ENCODE measurements at regions not wholly inside any gene's neighbourhood (a gene's known extent, or its start where the extent isn't known, plus 50 kb on each side); places are given as distances from the start of the nearest gene placed in this dataset.
"Not testable (repeated sequence)": the region's sequence is repeated elsewhere in the genome, so short reads cannot be mapped to it uniquely, and the experiment has no call there.

DNA sequence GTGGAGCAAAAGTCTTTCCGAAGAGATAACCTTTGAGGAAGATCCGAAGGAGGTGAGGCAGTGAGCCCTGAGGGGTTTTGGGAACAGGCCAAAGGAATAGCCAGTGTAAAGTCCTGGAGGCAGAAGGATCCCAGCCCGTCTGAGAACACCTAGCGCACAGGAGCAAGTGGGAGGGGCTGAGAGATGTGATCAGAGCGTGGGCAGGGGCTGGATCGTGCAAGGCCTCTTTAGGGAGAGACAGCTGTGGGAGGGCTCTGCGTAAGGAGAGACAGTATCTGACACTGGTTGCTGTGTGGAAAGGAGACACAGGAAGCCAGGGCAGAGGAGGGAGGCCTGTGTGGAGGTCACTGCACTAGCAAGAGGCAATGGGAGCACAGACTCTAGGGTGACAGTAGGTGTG is 68.2 kb downstream of the BARX1 start:
- ChIA-PET POLR2A (no interaction called here), CTCF (no interaction called here)
- no peak for DNase-seq (ENCODE audit: extremely low spot score)
- TF ChIP-seq HDGF (IDR thresholded peaks at IDR 0.05; ENCODE audit: borderline replicate concordance) (no peak), ARNT (IDR thresholded peaks at IDR 0.05) (no peak), ELF4 (IDR thresholded peaks at IDR 0.05) (no peak), TARDBP (IDR thresholded peaks at IDR 0.05) (no peak), SUZ12 (IDR thresholded peaks at IDR 0.05) (no peak), BHLHE40 (IDR thresholded peaks at IDR 0.05; ENCODE audit: borderline replicate concordance) (no peak), CTBP1 (IDR thresholded peaks at IDR 0.05; ENCODE audit: borderline replicate concordance) (no peak), NFRKB (IDR thresholded peaks at IDR 0.05) (no peak), L3MBTL2 (conservative IDR thresholded peaks at IDR 0.05) (no peak), FOXK2 (IDR thresholded peaks at IDR 0.05) (no peak), SP1 (IDR thresholded peaks at IDR 0.05) (no peak), FOXA1 (IDR thresholded peaks at IDR 0.05) (no peak), LEF1 (IDR thresholded peaks at IDR 0.05; ENCODE audit: borderline replicate concordance) (no peak)
- TF ChIP-seq, protein P1, sequence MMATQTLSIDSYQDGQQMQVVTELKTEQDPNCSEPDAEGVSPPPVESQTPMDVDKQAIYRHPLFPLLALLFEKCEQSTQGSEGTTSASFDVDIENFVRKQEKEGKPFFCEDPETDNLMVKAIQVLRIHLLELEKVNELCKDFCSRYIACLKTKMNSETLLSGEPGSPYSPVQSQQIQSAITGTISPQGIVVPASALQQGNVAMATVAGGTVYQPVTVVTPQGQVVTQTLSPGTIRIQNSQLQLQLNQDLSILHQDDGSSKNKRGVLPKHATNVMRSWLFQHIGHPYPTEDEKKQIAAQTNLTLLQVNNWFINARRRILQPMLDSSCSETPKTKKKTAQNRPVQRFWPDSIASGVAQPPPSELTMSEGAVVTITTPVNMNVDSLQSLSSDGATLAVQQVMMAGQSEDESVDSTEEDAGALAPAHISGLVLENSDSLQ (IDR thresholded peaks at IDR 0.05) = no peak

DNA sequence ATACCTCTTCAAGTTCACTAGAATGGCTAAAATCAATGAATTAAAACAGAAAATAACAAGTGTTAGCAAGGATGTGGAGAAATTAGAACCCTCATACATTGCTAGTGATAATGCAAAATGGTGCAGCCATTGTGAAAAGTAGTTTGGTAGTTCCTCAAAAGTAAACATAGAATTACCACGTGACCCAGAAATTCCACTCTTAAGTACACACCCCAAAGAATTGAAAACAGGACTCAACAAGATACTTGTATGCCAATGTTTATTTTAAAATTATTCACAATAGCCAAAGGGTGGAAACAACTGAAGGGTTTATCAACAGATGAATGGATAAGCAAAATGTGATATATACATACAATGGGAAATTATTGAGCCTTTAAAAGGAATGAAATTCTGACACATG is 70.3 kb downstream of the BARX1 start:
- DNase-seq (ENCODE audit: extremely low spot score) = no peak
- no peak for TF ChIP-seq SP1 (IDR thresholded peaks at IDR 0.05)
- TF ChIP-seq TARDBP (IDR thresholded peaks at IDR 0.05) = no peak
- TF ChIP-seq ARNT (IDR thresholded peaks at IDR 0.05) = no peak
- no peak for TF ChIP-seq CTBP1 (IDR thresholded peaks at IDR 0.05; ENCODE audit: borderline replicate concordance)
- TF ChIP-seq, protein P1 (IDR thresholded peaks at IDR 0.05) = no peak
- no peak for TF ChIP-seq BHLHE40 (IDR thresholded peaks at IDR 0.05; ENCODE audit: borderline replicate concordance)
- no peak for TF ChIP-seq SUZ12 (IDR thresholded peaks at IDR 0.05)
- TF ChIP-seq FOXK2 (IDR thresholded peaks at IDR 0.05) = no peak
- TF ChIP-seq FOXA1 (IDR thresholded peaks at IDR 0.05) = no peak
- TF ChIP-seq ZNF384 (IDR thresholded peaks at IDR 0.05) = no peak
- TF ChIP-seq ELF4 (IDR thresholded peaks at IDR 0.05) = no peak
- TF ChIP-seq NFRKB (IDR thresholded peaks at IDR 0.05) = no peak
- TF ChIP-seq LEF1 (IDR thresholded peaks at IDR 0.05; ENCODE audit: borderline replicate concordance) = no peak
- TF ChIP-seq FOXM1 (IDR thresholded peaks at IDR 0.05; ENCODE audit: borderline replicate concordance) = no peak
- TF ChIP-seq HDGF (IDR thresholded peaks at IDR 0.05; ENCODE audit: borderline replicate concordance) = no peak
- no peak for TF ChIP-seq L3MBTL2 (conservative IDR thresholded peaks at IDR 0.05)
- ChIA-PET CTCF (no interaction called here), POLR2A (no interaction called here)

DNA sequence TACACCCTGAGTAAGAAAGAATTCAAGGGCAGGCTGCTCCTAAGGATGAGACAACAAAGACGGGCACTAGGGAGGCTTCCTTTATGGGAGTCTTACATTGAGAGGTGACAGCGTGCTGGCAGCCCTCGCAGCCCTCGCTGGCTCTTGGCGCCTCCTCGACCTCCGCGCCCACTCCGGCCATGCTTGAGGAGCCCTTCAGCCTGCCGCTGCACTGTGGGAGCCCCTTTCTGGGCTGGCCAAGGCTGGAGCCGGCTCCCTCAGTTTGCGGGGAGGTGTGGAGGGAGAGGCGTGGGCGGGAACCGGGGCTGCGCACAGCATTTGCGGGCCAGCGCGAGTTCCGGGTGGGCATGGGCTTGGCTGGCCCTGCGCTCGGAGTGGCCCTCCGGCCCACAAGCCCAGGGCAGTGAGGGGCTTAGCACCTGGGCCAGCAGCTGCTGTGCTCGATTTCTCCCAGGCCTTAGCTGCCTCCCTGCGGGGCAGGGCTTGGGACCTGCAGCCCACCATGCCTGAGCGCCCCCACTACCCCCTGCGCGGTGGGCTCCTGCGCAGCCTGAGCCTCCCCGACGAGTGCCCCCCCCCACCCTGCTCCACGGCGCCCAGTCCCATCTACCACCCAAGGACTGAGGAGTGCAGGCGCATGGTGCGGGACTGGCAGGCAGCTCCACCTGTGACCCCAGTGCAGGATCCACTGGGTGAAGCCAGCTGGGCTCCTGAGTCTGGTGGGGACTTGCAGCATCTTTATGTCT is 75.3 kb downstream of the BARX1 start:
- DNase-seq (ENCODE audit: extremely low spot score); CTCF ChIA-PET; POLR2A ChIA-PET: not testable (repeated sequence)

DNA sequence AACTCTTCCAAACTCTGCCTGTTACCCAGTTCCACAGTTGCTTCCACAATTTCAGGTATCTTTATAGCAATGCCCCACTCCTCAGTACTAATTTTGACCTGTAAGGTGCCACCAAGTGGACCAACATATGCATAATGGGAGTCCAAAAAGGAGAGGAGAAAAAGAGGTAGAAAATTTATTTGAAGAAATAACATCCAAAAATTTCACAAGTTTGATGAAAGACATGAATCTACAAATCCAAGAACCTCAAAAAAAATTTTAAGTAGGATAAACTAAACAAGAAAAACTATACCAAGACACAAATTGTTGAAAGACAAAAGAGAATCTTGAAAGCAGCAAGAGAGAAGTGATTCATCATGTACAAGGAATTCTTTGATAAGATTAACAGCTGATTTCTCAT is 79.8 kb downstream of the BARX1 start:
- CTCF ChIA-PET = no interaction called here
- TF ChIP-seq FOXK2 (IDR thresholded peaks at IDR 0.05) = no peak
- TF ChIP-seq, protein P1 (IDR thresholded peaks at IDR 0.05) = no peak
- TF ChIP-seq HDGF (IDR thresholded peaks at IDR 0.05; ENCODE audit: borderline replicate concordance) = no peak
- TF ChIP-seq SUZ12 (IDR thresholded peaks at IDR 0.05) = no peak
- TF ChIP-seq FOXA1 (IDR thresholded peaks at IDR 0.05) = no peak
- TF ChIP-seq SP1 (IDR thresholded peaks at IDR 0.05) = no peak
- POLR2A ChIA-PET = no interaction called here
- no peak for DNase-seq (ENCODE audit: extremely low spot score)

DNA sequence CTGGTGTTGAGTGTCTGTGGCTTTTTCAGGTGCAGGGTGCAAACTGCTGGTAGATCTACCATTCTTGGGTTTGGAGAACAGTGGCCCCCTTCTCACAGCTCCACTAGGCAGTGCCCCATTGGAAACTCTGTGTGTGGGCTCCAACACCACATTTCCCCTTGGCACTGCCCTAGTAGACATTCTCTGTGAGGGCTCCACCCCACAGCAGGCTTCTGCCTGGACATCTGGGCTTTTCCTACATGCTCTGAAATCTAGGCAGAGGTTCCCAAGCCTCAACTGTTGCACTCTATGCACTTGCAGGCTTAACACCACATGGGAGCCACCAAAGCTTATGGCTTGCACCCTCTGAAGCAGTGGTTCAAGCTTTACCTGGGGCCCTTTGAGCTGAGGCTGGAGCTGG is 80.9 kb downstream of the BARX1 start:
- TF ChIP-seq, protein P1 (IDR thresholded peaks at IDR 0.05) = no peak
- TF ChIP-seq FOXK2 (IDR thresholded peaks at IDR 0.05) = no peak
- TF ChIP-seq HDGF (IDR thresholded peaks at IDR 0.05; ENCODE audit: borderline replicate concordance) = no peak
- TF ChIP-seq LEF1 (IDR thresholded peaks at IDR 0.05; ENCODE audit: borderline replicate concordance) = no peak
- ChIA-PET POLR2A (no interaction called here), CTCF (no interaction called here)
- no peak for DNase-seq (ENCODE audit: extremely low spot score)

DNA sequence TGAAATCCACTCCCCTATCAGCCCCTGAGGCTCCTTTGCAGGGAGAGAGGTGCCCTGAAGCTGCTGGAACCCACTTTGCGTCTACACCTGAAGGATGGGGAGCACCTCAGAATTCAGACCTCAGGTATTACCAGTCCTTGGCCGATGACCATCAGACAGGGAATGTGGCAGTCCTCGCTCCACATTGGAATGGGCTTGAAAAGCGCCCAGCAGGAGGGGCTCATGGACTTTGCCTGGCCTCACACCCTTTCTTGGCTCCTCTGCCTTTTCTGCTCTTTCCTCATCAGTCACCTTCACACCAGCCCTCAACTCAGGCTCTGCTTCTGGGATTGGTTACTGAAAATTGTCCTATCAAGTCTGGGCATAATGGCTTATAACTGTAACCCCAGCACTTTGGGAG is 83.9 kb downstream of the BARX1 start:
- TF ChIP-seq SUZ12 (IDR thresholded peaks at IDR 0.05) = no peak
- no peak for TF ChIP-seq CTBP1 (IDR thresholded peaks at IDR 0.05; ENCODE audit: borderline replicate concordance)
- TF ChIP-seq ELF4 (IDR thresholded peaks at IDR 0.05) = no peak
- TF ChIP-seq ARNT (IDR thresholded peaks at IDR 0.05) = no peak
- no peak for TF ChIP-seq FOXK2 (IDR thresholded peaks at IDR 0.05)
- CTCF ChIA-PET = no interaction called here
- DNase-seq (ENCODE audit: extremely low spot score) = no peak
- POLR2A ChIA-PET = no interaction called here

DNA sequence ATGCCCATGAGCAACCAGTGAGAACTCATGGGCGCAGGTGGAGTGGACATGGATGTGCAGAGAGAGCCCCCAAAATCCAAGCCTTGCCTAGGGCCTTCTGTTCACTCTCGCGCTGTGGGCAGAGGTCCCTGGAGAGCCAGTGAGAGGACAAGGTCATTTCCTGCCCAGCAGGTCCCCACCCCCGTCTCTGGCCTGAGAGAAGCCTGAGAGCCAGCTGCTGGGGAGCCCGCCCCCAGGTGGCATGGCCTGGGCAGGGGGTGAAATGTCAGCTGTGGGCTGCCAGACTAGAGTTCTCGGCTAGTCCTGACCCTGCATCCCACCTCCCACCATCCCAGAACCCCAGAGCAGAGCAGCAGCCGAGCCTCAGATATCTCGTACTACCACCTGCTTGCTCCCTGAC is 85.3 kb downstream of the BARX1 start:
- no peak for DNase-seq (ENCODE audit: extremely low spot score)
- TF ChIP-seq FOXM1 (IDR thresholded peaks at IDR 0.05; ENCODE audit: borderline replicate concordance) = no peak
- TF ChIP-seq, protein P1 (IDR thresholded peaks at IDR 0.05) = no peak
- no peak for TF ChIP-seq SUZ12 (IDR thresholded peaks at IDR 0.05)
- no peak for TF ChIP-seq ARNT (IDR thresholded peaks at IDR 0.05)
- no peak for TF ChIP-seq NFRKB (IDR thresholded peaks at IDR 0.05)
- TF ChIP-seq L3MBTL2 (conservative IDR thresholded peaks at IDR 0.05) = no peak
- no peak for TF ChIP-seq SP1 (IDR thresholded peaks at IDR 0.05)
- no peak for TF ChIP-seq FOXK2 (IDR thresholded peaks at IDR 0.05)
- TF ChIP-seq ELF4 (IDR thresholded peaks at IDR 0.05) = no peak
- TF ChIP-seq CTBP1 (IDR thresholded peaks at IDR 0.05; ENCODE audit: borderline replicate concordance) = no peak
- no peak for TF ChIP-seq ZNF384 (IDR thresholded peaks at IDR 0.05)
- no peak for TF ChIP-seq LEF1 (IDR thresholded peaks at IDR 0.05; ENCODE audit: borderline replicate concordance)
- TF ChIP-seq BHLHE40 (IDR thresholded peaks at IDR 0.05; ENCODE audit: borderline replicate concordance) = no peak
- no peak for TF ChIP-seq TARDBP (IDR thresholded peaks at IDR 0.05)
- TF ChIP-seq FOXA1 (IDR thresholded peaks at IDR 0.05) = no peak
- no peak for TF ChIP-seq HDGF (IDR thresholded peaks at IDR 0.05; ENCODE audit: borderline replicate concordance)
- CTCF ChIA-PET = no interaction called here
- POLR2A ChIA-PET = no interaction called here

Data from HEK293T (cell line).